ENCODE measurements at regions not wholly inside any gene's neighbourhood (a gene's known extent, or its start where the extent isn't known, plus 50 kb on each side); places are given as distances from the start of the nearest gene placed in this dataset.
"Not testable (repeated sequence)": the region's sequence is repeated elsewhere in the genome, so short reads cannot be mapped to it uniquely, and the experiment has no call there.

DNA sequence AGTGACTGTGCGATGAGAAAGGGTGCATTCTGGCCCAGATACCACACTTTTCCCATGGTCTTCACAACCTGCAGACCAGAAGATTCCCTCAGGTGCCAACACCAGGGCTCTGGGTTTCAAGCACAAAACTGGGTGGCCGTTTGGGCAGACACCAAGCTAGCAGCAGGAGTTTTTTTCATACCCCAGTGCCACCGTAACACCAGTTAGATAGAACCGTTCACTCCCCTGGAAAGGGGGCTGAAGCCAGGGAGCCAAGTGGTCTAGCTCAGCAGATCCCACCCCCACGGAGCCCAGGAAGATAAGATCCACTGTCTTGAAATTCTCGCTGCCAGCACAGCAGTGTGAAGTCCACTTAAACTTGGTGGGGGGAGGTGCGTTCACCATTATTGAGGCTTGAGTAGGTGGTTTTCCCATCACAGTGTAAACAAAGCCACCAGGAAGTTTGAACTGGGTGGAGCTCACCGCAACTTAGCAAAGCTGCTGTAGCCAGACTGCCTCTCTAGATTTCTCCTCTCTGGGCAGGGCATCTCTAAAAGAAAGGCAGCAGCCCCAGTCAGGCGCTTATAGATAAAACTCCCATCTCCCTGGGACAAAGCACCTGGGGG, 119.4 kb upstream of the GHITM start:
- DNase-seq (ENCODE audit: low spot score), result not testable (repeated sequence)

GRCh38 chr10:84026821-84027257, 112.5 kb upstream of the GHITM start:
- DNase-seq (ENCODE audit: low spot score), result no peak

DNA sequence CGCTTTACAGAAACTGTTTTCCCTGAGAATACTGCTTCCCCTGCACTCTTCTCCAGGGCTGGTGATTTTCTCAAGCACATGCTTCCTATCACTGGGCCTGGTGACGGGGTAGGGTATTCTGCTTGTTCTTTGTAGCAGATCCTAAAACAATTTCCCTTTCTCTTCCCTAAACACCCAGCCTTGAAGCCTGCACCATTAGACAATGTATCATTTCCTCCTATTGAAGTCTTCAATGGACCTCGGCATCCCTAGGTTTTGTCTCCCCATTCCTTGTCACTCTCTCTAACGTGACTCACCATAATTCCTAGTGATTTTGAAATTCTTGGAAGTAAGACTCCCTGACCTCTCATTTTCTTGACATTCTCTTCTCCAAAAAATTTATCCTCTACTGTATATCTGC, 109.5 kb upstream of the GHITM start:
- no peak for DNase-seq (ENCODE audit: low spot score)

- DNase-seq (ENCODE audit: low spot score), result no peak
Measured at GRCh38 chr10:84038035-84038434, 101.3 kb upstream of the GHITM start.

GRCh38 chr10:84039957-84040356, 99.4 kb upstream of the GHITM start:
- DNase-seq (ENCODE audit: low spot score), result no peak

DNA sequence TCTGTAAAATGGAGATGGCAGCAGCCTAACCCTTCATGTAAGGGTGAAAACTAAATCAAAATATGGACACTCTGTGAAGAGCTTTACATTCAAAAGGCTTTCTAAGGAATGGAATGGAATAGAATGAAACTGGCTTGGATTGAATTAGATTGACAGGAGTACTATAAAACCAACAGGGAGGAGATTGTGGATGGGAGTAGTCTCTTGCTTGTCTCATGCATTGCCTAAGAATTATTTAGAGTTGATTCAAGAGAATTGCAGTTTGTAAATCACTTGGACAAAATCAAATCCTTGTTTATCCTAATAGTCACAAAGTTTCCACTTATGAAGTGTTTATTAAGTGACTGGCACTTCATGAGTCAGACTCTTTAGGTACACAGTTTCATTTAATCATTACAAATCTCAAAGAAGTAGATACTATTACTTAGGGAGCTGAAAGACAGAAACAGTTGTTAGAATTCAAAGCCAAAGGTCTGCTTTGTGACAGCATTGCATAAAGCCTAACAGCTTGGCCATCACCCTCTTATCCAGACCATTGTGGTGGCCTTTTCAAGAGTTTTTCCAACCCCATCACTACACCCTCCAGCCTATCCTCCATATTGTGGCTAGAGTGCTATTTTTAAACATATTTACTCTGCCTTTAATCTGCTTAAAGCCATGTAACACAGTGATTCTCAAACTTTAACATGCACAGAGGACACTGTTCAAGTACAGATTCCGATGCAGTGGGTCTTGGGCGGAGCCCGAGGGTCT, 91.9 kb upstream of the GHITM start:
- no peak for DNase-seq (ENCODE audit: low spot score)

- DNase-seq (ENCODE audit: low spot score), result no peak
Measured at GRCh38 chr10:84049645-84050011, 89.7 kb upstream of the GHITM start.

DNA sequence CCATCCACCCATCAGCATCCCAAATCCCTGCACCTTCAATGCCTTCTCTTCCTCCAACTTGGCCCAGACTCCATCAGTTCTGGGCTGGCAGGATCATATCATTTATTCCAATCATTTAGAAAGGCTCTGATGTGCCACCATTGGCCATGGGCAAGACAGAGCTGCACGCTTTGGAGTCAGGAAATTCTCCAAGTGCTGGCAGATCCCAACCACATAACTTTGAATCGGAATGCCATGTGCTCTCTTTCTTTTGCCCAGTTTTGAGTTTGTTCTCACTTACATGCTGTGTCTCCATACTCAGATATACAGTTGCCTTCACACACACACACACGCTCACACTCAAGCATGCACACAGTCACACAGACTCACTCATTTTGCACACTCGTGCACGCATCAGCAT, 85.7 kb upstream of the GHITM start:
- DNase-seq (ENCODE audit: low spot score), result no peak

DNA sequence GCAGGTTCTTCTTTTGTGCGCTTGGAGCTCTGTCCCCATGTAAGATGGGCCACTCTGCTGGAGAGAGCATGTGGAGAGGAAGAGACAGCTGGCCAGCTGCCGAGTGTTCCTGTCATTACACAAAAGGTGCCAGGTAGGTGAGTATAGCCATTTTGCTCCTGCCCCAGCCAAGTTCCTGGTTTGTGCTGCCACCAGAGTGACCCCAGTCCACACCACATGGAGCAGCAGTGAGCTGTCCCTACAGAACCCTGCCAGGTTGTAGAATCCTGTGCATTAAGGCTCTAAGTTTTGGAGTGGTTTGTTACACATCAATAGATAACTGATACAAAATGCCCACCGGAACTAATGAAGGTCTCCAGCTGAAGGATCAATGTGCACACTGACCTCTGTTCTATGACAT, 84.6 kb upstream of the GHITM start:
- no peak for DNase-seq (ENCODE audit: low spot score)

DNA sequence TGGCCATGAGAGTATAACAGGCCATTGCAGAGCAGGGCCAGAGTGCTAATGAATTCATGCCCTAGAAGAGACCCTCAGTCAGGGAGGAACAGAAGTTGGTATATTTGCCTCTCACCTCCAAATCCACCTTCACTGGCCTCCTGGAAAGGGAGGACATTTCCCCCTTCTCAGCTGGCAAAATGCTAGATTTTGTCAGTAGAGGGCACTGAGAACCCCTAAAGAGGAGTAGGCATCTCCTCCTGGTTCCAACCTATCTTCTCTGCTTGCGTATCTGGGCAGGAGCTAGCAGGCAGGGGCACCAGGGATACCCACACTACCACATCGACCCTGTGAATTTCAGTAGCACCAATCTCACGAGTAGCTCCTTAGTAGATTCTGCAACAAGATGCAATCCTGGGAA, 79.8 kb upstream of the GHITM start:
- no peak for DNase-seq (ENCODE audit: low spot score)

DNA sequence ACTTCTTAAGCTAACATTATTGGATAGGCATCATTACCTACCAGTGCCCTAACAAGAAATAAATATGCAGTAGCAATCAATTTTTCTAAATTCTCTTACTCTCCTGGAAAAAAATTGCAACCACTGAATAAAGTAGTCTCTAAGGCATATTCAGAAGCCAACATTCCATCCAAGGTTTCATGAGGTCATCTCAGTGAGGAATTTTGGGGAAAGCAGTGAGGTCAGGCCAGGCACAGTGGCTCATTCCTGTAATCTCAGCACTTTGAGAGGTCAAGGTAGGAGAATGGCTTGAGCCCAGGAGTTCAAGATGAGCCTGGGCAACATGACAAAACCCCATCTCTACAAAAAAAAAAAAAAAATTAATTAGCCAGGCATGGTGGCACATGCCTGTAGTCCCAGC, 75.9 kb upstream of the GHITM start:
- no peak for DNase-seq (ENCODE audit: low spot score)

DNA sequence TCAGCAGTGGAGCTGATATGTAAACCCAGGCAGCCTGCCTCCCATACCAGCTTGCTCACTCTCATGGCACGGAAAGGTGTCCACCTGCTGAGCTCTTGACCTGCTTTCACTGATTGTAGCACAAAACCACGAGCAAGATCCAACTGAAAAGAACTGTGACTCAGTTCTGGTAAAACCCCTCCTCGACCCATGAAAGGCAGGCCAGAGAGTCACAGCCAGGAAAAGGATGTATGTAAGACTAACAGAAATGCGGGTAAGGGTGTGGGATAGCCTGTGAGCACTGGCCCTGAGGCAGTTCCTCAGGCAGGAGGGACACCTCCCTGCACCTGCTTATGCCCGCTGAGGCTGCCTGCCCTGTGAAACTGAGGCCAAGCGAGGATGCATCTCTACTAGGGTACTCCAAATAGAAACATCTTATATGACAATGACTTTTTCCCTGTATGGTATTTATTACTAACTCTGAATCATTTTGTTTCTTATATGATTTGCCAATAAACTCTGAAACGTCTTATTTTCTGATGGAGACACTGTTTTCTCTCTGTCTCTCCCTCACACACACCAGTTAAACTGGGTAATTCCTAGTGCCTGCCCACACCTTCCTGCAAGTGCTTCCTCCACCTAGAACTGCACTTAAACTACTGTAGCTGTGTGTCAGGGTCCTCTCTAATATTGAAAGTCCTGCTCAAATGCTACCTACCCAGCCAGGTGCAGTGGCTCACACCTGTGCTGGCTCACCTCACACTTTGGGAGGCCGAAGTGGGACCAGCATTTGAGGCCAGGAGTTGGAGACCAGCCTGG, 73.3 kb upstream of the GHITM start:
- DNase-seq (ENCODE audit: low spot score), result no peak

DNA sequence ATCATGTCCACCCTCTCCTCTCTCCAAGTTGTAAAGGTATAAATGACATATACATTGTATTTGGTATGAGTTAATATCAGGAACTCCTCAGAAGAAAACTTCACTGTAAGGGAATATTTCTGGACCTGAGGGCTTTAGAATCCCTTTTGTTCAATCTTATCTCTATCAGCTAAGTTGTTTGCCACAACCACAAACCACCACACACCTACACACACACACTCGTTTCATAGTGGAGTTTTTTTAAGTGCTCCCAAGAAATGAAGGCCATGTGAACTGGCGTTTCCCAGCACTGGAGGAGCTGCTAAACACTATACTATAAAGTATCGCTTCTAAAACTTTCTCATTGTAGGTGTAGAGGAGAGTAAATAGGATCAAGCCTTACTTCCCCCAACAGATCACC, 64.8 kb upstream of the GHITM start:
- no peak for DNase-seq (ENCODE audit: low spot score)

DNA sequence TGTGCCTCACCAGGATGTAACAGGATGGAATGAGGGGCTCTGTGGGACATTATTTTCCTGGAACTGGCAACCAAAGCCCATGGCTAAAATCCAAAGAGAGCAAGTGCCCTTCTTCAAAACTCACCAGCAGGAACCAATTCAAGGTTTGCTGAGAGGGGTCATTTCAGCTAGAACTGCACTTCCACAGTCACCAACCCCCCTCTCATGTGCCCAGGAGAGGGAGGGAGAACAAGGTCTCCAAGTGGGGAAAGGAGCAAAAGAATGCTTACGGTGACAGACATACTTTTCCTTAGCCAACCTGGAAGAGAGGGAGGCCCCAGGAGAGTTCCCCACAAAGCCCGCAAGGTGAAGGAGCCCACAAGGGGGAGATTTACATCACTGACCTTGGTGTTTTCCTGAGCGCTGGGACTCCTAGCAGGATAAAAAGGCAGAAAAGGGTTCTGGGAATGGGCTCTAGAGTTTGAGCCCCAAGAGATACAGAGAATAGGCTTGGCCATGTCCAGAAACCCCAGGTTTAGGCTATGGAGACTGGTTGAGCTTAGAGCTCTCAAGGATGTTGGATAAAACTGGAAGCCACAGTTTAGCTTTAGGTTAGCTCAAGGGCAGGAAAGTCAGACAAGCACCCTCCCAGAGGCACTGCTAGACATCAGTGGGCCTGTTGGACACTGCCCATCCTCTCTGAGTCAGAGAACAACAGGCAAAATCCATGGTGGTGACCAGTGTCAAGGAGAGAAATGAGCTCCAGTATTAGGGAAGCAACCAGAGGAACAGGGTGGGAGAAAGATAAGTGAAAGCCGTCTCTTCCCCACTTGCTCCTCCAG, 63.9 kb upstream of the GHITM start:
- no peak for DNase-seq (ENCODE audit: low spot score)

DNA sequence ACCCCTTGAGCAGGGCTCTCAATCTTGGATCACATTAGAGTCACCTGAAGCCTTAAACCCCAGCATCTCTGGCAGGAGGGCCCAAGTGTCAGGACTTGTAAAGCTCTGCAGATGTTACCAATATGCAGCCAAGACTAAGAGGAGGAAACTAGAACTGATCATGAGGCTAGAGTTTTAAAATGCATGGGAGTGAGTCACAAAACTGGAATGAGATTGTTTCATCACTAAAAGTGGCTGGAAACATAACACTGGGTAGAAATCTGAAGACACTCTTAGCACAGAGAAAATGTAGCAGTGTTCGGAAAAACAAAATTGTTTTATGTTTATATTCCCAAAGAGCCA, 63.3 kb upstream of the GHITM start:
- no peak for DNase-seq (ENCODE audit: low spot score)

DNA sequence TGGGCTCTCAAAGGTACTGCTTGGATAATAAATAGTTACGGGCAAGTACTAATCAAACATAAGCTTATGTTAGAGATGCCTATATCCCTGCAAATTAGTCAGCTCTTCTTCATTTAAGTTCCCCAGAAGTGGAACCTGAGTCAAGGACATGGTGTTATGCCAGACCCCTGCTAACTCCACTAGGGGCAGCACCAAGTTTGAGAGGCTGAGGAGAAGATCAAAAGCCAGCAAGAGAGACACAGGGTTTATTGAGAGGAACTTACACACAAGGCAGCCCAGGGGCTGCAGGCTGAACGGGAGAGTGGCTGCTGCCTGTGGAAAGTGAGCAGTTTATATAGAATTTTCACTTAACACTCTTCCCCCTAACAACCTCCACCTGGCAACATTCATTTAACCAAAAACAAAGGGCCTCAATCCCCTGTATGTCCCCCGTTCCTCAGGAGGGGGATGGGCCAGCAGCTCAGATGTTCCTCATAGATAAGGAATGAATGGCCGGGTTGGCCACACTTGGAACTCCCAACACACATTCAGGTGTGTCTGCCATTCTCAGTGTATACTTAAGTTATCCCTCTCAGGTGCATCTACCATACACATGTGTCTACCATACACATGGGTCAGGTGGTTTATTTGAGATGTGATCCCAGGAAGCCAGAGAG, 62.6 kb upstream of the GHITM start:
- no peak for DNase-seq (ENCODE audit: low spot score)

DNA sequence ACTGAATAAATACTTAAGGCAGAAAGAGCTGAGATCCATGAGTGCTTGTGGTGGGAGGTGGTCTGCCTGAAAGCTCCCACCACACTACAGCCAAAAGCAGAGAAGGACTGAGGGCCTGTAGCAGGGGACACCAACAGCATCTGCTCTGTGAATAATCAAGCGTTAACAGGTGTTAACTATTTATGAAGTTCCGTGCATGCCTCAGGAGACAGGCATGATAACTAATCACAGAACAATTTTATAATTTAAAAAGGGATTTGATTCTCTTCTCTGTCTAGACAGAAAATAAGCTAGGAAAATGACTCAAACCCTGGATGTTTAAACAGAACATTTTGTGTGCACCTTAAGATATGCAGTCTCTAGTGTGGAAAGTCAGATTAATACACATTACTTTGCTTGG, 61.5 kb upstream of the GHITM start:
- no peak for DNase-seq (ENCODE audit: low spot score)

DNA sequence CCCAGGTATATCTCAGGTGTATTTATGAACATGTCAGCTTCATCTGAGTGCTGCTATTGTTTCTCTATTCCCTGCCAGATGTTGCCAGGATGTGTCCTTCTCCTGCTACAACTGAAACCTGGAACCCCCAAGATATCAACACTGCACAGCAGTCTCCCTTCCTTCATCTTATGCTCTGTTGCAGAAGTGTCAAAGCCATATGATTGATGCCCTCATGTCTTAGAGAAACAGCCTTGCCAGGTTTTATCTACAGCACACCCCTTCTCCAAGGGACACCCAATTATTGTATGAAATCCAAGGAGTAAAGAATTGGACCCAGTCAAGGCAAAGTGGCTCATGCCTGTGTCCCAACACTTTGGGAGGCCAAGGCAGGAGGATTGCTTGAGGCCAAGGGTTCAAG, 60.5 kb upstream of the GHITM start:
- no peak for DNase-seq (ENCODE audit: low spot score)

DNA sequence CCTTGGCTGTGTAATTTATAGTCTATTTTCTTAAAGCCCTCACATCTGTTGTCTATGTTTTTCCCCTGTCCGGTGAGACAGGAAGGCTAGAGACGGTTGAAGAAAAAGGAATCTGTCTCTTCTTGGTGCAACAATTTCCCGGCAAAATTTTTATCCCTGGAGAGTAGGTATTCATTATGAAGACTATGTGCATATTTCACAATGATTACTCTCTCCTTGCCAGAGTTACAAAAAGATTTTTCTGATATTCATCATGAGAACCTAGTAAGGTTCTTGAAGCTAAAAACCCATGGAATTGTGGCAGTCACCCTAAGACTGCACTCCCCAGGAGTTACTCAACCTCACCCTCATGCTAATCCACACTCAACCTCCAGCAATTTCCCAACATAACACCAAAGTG, 55.0 kb upstream of the GHITM start:
- no peak for DNase-seq (ENCODE audit: low spot score)

DNA sequence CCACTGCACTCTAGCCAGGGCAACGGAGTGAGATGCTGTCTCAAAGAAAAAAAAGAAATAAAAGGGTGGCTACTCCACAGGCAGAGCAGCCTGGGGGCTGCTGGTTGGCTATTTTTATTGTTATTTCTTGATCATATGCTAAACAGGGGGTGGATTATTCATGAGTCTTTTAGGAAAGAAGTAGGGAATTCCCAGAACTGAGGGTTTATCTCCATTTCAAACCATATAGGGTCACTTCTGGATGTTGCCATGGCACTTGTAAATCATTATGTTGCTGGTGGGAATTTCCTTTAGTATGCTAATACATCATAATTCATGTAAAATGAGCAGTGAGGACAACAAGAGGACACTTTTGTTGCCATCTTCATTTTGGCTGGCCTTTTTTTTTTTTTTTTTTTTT, 52.1 kb upstream of the GHITM start:
- no peak for DNase-seq (ENCODE audit: low spot score)

DNA sequence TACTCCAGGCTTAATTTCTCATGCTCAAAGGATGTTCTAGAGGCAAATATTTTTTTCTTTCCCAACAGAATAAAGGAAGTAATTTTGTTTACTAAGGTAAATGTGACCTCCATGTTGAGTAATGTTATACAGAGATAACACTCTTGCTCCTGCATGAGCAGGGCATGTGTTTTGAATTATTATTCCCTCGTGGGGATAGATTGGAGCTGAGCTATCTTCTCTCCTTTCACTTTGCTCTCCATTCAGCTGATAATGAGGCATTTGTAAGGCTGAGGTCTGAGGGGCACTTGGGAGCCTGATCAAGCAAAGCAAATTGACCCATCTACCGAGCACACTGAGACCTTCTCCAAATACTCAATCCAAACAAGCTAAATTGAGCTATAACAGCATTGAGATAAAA, 50.7 kb upstream of the GHITM start:
- no peak for DNase-seq (ENCODE audit: low spot score)
